GM12878 (cell line): ENCODE measurements at regions not wholly inside any gene's neighbourhood (a gene's known extent, or its start where the extent isn't known, plus 50 kb on each side); places are given as distances from the start of the nearest gene placed in this dataset.

Experiments used
- CTCF ChIP-seq, 3 experiments: IDR thresholded peaks in 2 of 3; conservative IDR thresholded peaks in 1 of 3; 2 replicates each; pipeline ENCODE4 v1.5.1; 2011; ENCODE audit warnings: low read depth in 3 of 3, low read length in 3 of 3, mild to moderate bottlenecking in 3 of 3, control low read depth in 2 of 3, moderate library complexity in 2 of 3, inconsistent platforms in 1 of 3, mixed read lengths in 1 of 3; ENCODE audit not compliant: control insufficient read depth in 2 of 3, insufficient read depth in 1 of 3; ENCODE audit errors: extremely low read depth in 1 of 3
- POLR2AphosphoS5 ChIP-seq: IDR thresholded peaks from 2 replicates; pipeline ENCODE4 v1.6.1; 2011; ENCODE audit warnings: mild to moderate bottlenecking, low read length, inconsistent platforms
- RCOR1 ChIP-seq: conservative IDR thresholded peaks from 2 replicates; pipeline ENCODE4 v1.6.1; 2012; ENCODE audit warnings: low read depth, low read length, improper control_type of control experiment
- REST ChIP-seq: IDR thresholded peaks from 2 replicates; pipeline ENCODE4 v1.6.1; 2012; ENCODE audit warnings: mild to moderate bottlenecking, low read depth, low read length
- ZNF384 ChIP-seq: IDR thresholded peaks from 2 replicates; pipeline ENCODE4 v1.6.1; 2012; ENCODE audit warnings: low read depth, mild to moderate bottlenecking, low read length, improper control_type of control experiment, borderline replicate concordance

GRCh38 chr11:86192519-86193257 lies 51.9 kb upstream of the EED start:
- no peak for TF ChIP-seq RCOR1
- TF ChIP-seq REST = no peak
- TF ChIP-seq ZNF384 = no peak
- no peak for TF ChIP-seq CTCF (IDR thresholded peaks at IDR 0.05 in 2 of 3, conservative IDR thresholded peaks at IDR 0.05 in 1 of 3; ENCODE audit: control insufficient read depth in 2 of 3, extremely low read depth in 1 of 3, insufficient read depth in 1 of 3, low read depth in 3 of 3, low read length in 3 of 3)
- no peak for TF ChIP-seq POLR2AphosphoS5
